ENCODE measurements at regions not wholly inside any gene's neighbourhood (a gene's known extent, or its start where the extent isn't known, plus 50 kb on each side); places are given as distances from the start of the nearest gene placed in this dataset.
A peak's percentile ranks its signal among the peaks of the same experiment; 100 is the strongest.

DNA sequence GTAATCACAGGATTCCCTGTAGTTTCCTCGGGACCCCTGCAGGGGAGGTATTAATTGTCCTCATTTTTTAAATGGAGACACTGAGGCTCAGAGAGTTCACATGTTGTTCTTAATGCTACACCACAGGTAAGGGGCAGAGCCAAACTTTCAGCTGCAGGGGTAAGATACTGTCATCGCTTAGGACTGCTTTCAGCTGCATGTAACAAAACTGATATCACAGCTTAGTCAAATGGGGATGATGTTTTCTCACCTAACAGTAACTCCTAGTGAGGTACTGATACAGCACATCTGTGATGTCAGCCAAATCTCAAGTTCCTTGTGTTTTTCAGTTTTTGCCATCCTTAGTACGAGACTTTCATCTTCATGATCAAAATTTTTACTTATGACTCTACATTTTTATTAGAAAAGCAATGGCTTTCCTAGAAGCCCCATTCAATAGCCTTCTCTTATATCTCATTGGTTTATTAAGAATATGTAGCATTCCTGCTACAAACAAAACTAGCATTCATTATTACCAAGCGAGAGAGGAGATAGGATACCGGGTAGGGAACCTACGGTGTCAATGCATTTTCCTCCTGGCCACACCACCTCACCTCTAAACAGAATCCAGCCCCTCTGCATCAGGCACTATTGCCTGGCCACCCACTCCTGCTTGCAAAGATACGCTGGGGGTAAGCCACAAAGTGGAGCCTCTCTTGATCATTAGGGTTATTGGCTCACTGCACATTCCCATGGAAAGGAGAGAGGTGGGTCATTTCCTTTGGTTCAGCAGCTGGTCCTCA is 557.5 kb downstream of the CD83 start:
- TF ChIP-seq, protein P1, sequence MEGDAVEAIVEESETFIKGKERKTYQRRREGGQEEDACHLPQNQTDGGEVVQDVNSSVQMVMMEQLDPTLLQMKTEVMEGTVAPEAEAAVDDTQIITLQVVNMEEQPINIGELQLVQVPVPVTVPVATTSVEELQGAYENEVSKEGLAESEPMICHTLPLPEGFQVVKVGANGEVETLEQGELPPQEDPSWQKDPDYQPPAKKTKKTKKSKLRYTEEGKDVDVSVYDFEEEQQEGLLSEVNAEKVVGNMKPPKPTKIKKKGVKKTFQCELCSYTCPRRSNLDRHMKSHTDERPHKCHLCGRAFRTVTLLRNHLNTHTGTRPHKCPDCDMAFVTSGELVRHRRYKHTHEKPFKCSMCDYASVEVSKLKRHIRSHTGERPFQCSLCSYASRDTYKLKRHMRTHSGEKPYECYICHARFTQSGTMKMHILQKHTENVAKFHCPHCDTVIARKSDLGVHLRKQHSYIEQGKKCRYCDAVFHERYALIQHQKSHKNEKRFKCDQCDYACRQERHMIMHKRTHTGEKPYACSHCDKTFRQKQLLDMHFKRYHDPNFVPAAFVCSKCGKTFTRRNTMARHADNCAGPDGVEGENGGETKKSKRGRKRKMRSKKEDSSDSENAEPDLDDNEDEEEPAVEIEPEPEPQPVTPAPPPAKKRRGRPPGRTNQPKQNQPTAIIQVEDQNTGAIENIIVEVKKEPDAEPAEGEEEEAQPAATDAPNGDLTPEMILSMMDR (conservative IDR thresholded peaks at IDR 0.05; ENCODE audit: low read depth, low read length), result no peak
- no peak overlapping the region for H3K4me3 ChIP-seq (ENCODE audit: low read depth, low read length)
- DNase-seq (ENCODE audit: low read depth), result no peak

DNA sequence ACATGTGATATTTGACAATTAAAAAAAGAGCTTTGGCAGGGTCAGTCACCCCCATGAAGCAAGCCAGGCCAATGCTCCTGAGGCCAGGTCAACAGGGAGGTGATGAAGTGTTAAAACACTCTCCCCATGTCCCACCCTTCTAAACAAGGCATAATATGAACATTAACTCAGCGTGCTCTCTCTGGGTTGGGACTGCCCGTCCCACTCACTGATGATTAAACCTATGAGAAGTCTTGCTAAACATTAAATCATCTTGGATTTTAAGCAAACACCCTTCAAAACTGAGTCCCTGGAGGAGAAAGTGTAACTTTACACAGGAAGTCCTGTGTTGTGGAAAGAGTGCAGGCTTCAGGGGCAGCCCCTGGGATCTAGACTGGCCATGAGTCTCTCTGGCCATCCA is 558.5 kb downstream of the CD83 start:
- DNase-seq (ENCODE audit: low read depth), result peak; percentile 64
- H3K4me3 ChIP-seq (ENCODE audit: low read depth, low read length), result no peak overlapping the region
- TF ChIP-seq, protein P1 (conservative IDR thresholded peaks at IDR 0.05; ENCODE audit: low read depth, low read length), result no peak

DNA sequence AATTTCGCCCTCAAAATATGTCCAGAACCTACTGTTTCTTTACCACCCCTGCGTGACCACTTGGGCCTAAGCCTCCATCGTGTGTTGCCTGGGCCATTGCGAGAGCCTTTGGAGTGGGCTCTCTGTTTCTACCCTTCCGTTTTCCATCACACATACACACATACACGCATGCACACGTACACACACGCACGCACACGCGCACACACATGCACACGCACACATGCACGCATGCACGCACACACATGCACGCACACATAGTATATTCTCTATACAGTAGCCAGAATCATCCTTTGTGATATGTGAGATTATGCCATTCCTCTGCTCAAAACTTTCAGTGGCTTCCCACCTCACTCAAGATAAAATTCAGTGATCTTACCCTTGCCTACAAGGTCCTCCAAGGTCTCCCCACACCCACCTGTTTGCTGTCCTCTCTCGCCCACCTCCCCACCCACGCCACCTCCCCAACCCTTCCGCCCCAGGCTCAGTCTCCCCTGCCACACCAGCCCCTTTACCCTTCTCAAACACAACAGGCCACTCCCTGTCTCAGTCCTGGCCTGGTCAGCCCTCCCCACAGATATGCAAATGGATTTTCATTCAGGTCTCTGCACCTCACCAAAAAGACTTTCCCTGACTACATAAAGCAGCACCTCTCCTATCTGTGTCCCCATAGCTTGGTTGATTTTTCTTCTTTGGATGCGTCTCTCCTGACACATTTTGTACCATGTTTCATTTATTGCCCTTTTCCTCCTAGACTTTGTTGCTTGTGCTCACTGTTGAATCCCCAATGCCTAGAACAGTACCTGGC is 559.6 kb downstream of the CD83 start:
- no peak for DNase-seq (ENCODE audit: low read depth)
- H3K4me3 ChIP-seq (ENCODE audit: low read depth, low read length), result no peak overlapping the region
- TF ChIP-seq, protein P1 (conservative IDR thresholded peaks at IDR 0.05; ENCODE audit: low read depth, low read length), result no peak

DNA sequence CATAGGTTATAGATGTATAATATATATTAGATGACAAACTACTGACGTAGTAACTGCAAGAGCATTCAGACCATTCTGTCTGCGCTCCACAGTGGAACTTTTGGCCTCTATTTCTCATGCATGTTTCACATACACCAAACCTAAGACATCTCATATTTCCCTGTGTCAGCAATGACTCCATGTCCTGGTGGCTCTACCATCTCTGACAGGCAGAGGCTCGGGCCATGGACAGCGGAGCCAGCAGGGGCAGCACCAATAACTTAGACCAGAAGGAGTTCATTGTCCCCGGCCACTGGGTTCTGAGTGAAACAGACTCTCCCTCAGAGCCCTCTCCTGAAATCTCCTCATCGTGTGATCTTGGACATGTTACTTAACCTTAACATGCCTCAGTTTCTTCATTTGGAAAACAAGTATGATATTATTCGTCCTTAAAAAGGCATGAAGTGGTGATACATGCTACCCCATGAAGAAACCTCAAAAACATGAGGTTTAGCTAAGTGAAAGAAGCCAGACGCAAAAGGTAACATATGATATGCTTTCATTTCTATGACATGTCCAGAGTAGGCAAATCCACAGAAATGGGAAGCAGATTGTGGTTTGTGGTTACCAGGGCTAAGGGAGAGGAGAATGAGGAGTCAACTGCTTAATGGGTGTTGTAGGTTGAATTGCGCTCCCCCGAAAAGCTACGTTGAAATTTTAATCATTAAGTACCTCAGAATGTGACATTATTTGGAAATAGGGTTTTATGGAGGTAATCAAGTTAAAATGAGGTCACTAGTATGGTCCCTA is 564.0 kb upstream of the JARID2 start:
- no peak for DNase-seq (ENCODE audit: low read depth)
- TF ChIP-seq, protein P1 (conservative IDR thresholded peaks at IDR 0.05; ENCODE audit: low read depth, low read length), result no peak
- H3K4me3 ChIP-seq (ENCODE audit: low read depth, low read length), result no peak overlapping the region

DNA sequence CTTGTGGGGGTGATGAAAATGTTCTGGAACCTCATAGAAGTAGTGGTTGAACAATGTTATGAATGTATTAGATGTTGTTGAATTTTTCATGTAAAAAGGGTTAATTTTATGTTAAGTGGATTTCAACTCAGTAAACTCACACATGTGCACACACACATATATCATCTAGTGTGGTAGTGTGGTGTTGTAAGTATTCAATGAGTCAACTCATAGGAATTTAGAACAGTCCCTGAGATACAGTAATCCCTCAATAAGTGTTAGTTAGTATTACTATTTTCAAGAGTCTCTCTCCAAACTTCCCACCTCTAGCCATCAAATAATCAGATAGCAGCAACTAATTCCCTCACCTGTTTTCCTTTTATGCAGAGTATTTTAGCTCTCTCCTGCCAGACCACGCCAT is 563.1 kb upstream of the JARID2 start:
- TF ChIP-seq, protein P1 (conservative IDR thresholded peaks at IDR 0.05; ENCODE audit: low read depth, low read length), result no peak
- no peak overlapping the region for H3K4me3 ChIP-seq (ENCODE audit: low read depth, low read length)
- no peak for DNase-seq (ENCODE audit: low read depth)

DNA sequence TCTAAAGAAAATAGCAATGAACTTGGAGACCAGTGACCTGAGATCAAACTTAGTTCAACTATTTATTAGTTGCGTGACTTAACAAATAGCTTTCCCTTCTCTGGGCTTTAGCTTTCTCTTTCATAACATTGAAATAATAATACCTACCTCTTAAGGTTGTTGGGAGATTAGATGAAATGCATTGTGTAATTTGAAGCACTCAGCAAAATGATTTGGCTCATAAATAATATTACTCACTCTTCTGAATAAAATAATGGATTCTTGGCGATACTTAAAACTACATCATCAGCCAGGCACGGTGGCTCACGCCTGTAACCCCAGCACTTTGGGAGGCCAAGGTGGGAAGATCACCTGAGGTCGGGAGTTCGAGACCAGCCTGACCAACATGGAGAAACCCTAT is 556.2 kb upstream of the JARID2 start:
- no peak overlapping the region for H3K4me3 ChIP-seq (ENCODE audit: low read depth, low read length)
- DNase-seq (ENCODE audit: low read depth), result no peak
- TF ChIP-seq, protein P1 (conservative IDR thresholded peaks at IDR 0.05; ENCODE audit: low read depth, low read length), result no peak

All from epithelial cell of proximal tubule (primary cell).